Uterus (tissue), 3 donors: ENCODE measurements at regions not wholly inside any gene's neighbourhood (a gene's known extent, or its start where the extent isn't known, plus 50 kb on each side); places are given as distances from the start of the nearest gene placed in this dataset.
"Not testable (repeated sequence)": the region's sequence is repeated elsewhere in the genome, so short reads cannot be mapped to it uniquely, and the experiment has no call there.

ENCODE experiments used
- DNase-seq, 2 donors: peaks; one replicate each; pipeline ENCODE4 v3.0.0-alpha.2; 2019 to 2020
- H3K27ac ChIP-seq, 2 donors: fragments of 200-600 bp; sonication (generic); 1 replicate in 1 of 2; 2 replicates in 1 of 2; pipeline ENCODE4 v1.5.1; 2016 to 2018
- H3K27me3 ChIP-seq, 2 donors: fragments of 200-600 bp; sonication (generic); one replicate each; pipeline ENCODE4 v1.5.1; 2018 to 2019; ENCODE audit warnings: control low read depth in 1 of 2
- H3K36me3 ChIP-seq, 2 donors: fragments of 200-600 bp; sonication (generic); one replicate each; pipeline ENCODE4 v1.5.1; 2019; ENCODE audit warnings: control low read depth in 1 of 2
- H3K4me1 ChIP-seq, 2 donors: fragments of 200-600 bp; sonication (generic); one replicate each; pipeline ENCODE4 v1.5.1; 2018 to 2019; ENCODE audit warnings: control low read depth in 1 of 2
- H3K4me3 ChIP-seq, 2 donors: fragments of 200-600 bp; sonication (generic); 1 replicate in 1 of 2; 2 replicates in 1 of 2; pipeline ENCODE4 v1.5.1; 2018 to 2019; ENCODE audit warnings: mild to moderate bottlenecking in 1 of 2
- H3K9me3 ChIP-seq, 2 donors: fragments of 200-600 bp; sonication (generic); one replicate each; pipeline ENCODE4 v1.5.1; 2019; ENCODE audit warnings: control low read depth in 1 of 2
- POLR2A ChIP-seq, 2 donors: fragments of 450-650 bp; IDR thresholded peaks; one replicate each; pipeline ENCODE4 v1.6.1; 2016; ENCODE audit warnings: antibody characterized with exemption in 2 of 2, mild to moderate bottlenecking in 1 of 2, moderate library complexity in 1 of 2
- intact Hi-C: fragments of 100-400 bp; cut with DNase I; formaldehyde crosslinking; loops from one replicate; pipeline ENCODE4 v1.15.1; 2023; ENCODE audit warnings: low total_unique reads
- TF ChIP-seq, protein P1 (sequence below), 4 experiments: fragments of 200-600 bp in 2 of 4; fragments of 450-650 bp in 2 of 4; sonication (generic) in 2 of 4; IDR thresholded peaks; one replicate each; pipeline ENCODE4 v1.5.1; 2016 to 2019; ENCODE audit warnings: antibody characterized with exemption in 4 of 4, mild to moderate bottlenecking in 2 of 4, moderate library complexity in 1 of 4
- donor health status: DM: yes; HTN: yes; CAD: no.

DNA sequence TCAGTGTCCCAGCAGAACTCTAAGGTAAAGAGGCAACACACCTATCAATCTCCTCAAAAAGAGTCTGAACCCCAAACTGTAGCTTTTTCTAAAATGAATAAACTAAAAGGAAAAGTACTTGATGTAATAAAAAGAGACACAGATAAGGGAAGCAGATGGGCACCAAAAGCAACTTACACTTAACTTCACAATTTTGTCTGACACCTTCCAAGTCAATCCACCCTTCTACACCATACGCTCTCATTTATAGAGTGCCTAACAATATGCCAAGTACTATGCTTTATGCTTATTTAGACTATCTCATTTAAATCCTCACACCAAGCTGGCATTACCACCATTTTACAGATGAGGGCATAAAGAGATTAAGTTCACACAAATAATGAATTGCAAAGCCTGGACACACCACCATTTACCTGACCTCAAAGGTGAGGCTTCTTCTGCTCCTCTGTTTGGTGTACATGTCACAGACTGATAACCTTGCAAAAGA lies 90.6 kb upstream of the DST start:
- H3K36me3 ChIP-seq = no peaks in the 10 kb centered on the region
- no peaks in the 10 kb centered on the region for H3K27me3 ChIP-seq
- H3K4me3 ChIP-seq = no peak overlapping the region
- H3K4me1 ChIP-seq = no peaks in the 10 kb centered on the region
- no peak for TF ChIP-seq POLR2A (IDR thresholded peaks at IDR 0.05)
- TF ChIP-seq, protein P1, sequence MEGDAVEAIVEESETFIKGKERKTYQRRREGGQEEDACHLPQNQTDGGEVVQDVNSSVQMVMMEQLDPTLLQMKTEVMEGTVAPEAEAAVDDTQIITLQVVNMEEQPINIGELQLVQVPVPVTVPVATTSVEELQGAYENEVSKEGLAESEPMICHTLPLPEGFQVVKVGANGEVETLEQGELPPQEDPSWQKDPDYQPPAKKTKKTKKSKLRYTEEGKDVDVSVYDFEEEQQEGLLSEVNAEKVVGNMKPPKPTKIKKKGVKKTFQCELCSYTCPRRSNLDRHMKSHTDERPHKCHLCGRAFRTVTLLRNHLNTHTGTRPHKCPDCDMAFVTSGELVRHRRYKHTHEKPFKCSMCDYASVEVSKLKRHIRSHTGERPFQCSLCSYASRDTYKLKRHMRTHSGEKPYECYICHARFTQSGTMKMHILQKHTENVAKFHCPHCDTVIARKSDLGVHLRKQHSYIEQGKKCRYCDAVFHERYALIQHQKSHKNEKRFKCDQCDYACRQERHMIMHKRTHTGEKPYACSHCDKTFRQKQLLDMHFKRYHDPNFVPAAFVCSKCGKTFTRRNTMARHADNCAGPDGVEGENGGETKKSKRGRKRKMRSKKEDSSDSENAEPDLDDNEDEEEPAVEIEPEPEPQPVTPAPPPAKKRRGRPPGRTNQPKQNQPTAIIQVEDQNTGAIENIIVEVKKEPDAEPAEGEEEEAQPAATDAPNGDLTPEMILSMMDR (IDR thresholded peaks at IDR 0.05) = no peak
- intact Hi-C loops = no loop called here
- H3K9me3 ChIP-seq = no peaks in the 10 kb centered on the region
- H3K27ac ChIP-seq = peak overlapping the region in 1 of 2 donors; percentile 12
- DNase-seq = no peak

DNA sequence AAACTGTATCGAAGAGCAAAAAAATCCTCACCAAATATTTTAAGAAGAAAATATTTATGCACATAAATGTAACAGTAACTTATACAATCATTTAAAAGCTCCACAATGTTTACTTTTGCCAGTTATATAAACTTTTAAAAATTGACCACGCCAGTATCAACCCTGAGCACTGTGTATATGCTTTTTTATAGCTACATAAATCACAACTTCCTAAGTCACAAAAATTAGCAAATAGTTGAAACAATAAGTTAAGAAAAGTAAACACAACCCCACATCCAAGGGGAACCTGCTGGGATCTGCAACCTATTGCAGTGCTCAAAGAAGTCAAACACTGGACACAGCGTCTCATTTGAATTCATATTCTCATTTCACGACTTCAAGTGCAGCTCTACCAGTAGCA lies 89.8 kb upstream of the DST start:
- Histone ChIP-seq H3K27me3 (no peaks in the 10 kb centered on the region), H3K4me1 (no peaks in the 10 kb centered on the region), H3K4me3 (no peak overlapping the region), H3K9me3 (no peaks in the 10 kb centered on the region), H3K27ac (peak overlapping the region in 1 of 2 donors; percentile 12), H3K36me3 (no peaks in the 10 kb centered on the region)
- intact Hi-C loops = no loop called here
- no peak for DNase-seq
- TF ChIP-seq POLR2A (IDR thresholded peaks at IDR 0.05) = no peak
- TF ChIP-seq, protein P1 (IDR thresholded peaks at IDR 0.05) = no peak

DNA sequence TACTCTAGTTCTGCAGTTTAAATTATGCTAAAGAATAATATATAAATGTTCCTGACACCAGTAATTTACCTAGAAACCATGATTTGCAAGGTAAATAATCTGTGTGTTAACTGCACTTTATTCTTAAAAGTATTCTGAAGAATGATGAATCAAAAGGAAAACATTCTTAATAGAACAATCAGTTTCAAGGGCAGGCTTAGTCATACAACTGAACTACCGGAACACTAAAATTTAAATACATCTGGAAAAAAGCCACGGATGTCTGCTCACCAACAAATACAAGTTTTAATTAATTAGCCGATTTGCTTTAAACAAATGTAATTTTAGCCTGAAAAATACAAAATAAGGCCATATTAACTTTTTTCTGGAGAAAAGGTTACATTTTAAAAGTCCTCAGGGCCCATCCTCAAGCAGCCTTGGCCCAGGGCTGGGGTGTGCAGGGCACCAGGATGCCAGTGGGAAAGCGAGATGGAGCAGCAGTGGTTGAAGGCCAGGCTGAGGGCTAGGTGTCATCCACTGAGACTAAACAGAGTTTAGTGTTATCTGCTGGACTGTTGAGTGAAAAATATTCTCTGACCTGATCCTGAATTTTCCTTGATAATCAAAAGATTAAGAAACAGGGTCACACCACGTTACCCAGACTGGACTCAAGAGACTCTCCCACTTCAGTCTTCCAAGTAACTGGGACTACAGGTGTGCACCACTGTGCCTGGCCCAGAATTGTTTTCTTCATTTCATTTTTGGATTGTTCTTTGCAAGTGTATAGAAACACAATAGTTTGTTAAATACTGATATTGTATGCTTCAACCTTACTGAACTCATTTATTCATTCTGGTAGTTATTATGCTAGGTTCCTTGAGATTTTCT lies 88.2 kb upstream of the DST start:
- Histone ChIP-seq H3K4me3 (no peak overlapping the region), H3K9me3 (no peaks in the 10 kb centered on the region), H3K4me1 (no peaks in the 10 kb centered on the region), H3K36me3 (no peaks in the 10 kb centered on the region), H3K27me3 (no peaks in the 10 kb centered on the region), H3K27ac (peak overlapping the region; percentile 23 to 60)
- no peak for DNase-seq
- intact Hi-C loops = no loop called here
- TF ChIP-seq POLR2A (IDR thresholded peaks at IDR 0.05) = no peak
- TF ChIP-seq, protein P1 (IDR thresholded peaks at IDR 0.05) = no peak

DNA sequence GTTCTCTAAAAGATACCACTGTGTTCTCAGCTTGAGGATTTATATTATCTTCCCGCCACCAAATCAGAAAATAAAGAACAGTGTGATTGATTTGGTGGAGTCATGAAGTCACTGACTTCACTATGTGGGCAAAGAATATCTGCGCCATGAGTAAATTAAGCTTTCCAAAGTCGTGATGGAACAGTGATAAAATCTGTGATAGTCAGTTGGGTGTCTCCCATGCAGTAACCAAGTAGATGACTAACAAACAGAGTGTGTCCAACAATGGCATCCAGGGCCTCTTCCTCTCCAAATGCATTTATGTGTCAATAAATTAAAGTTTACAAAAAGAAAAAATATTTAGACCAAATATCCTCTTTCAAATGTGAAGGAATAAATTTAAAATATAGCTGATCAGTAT lies 87.0 kb upstream of the DST start:
- Histone ChIP-seq H3K27ac (peak overlapping the region in 1 of 2 donors; percentile 60), H3K4me3 (no peak overlapping the region), H3K4me1 (no peaks in the 10 kb centered on the region), H3K36me3 (no peaks in the 10 kb centered on the region), H3K27me3 (no peaks in the 10 kb centered on the region), H3K9me3 (no peaks in the 10 kb centered on the region)
- DNase-seq = no peak
- no peak for TF ChIP-seq POLR2A (IDR thresholded peaks at IDR 0.05)
- TF ChIP-seq, protein P1 (IDR thresholded peaks at IDR 0.05) = no peak
- intact Hi-C loops = no loop called here

DNA sequence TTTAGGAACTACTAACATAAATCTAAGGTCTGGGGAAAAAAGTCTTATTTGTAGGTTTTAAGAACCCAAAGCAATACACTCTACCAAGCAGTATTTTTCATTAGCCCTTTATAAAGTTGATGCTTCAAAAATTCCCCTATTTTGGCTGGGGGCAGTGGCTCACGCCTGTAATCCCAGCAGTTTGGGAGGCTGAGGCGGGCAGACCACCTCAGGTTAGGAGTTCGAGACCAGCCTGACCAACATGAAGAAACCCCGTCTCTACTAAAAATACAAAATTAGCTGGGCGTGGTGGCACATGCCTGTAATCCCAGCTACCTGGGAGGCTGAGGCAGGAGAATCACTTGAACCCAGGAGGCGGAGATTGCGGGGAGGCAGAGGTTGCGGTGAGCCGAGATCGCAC lies 86.5 kb upstream of the DST start:
- H3K36me3 ChIP-seq, H3K4me1 ChIP-seq, DNase-seq, H3K4me3 ChIP-seq, intact Hi-C loops, H3K27me3 ChIP-seq, H3K9me3 ChIP-seq: not testable (repeated sequence)
- H3K27ac ChIP-seq = peak overlapping the region in 1 of 2 donors; percentile 13
